AG08396 (cell line): ENCODE measurements at regions not wholly inside any gene's neighbourhood (a gene's known extent, or its start where the extent isn't known, plus 50 kb on each side); places are given as distances from the start of the nearest gene placed in this dataset.

Experiments
- DNase-seq: peaks from one replicate; pipeline ENCODE4 v3.0.0; 2012; ENCODE audit warnings: low spot score, mixed read lengths

GRCh38 chr3:31250116-31250777 lies 282.5 kb upstream of the STT3B start:
- no peak for DNase-seq

- no peak for DNase-seq
These were observed 281.6 kb upstream of the STT3B start for GRCh38 chr3:31251083-31251482.

- DNase-seq = no peak
These were observed 280.2 kb upstream of the STT3B start for GRCh38 chr3:31252216-31253185.

DNA sequence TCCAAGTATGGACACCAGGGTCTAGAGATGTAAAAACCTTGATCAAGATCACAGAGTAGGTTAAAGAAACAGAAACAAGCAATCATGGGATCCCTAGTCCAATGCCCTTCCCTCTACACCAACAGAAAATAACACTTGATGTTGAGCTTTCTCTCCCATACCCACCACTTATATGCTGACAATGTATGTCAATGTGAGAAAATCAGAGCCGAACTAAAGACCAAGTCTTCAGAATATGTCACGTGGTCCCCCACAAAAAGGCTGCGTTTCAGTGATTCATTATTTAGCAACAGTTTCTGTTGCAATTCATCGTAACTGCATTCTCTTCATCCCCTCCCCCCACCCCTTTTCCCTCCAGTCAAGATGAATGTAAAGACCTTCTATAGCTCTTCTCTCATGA lies 278.9 kb upstream of the STT3B start:
- DNase-seq = no peak

DNA sequence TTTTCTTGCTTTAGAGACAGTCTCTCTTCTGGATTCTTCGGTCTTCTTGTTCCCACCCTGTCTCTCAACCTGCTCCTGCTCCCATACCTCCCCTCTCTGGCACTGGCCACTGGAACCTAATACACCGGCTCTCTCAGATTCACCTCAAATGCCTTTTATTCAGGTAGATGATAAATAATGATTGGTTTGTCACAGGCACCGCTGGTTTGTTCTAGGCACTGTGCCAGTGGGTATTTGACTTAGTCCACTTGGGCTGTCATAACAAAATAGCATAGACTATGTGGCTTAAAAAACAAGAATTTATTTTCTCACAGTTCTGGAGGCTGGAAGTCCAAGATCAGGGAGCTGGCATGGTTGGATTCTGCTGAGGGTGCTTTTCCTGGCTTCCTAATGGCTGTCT lies 278.2 kb upstream of the STT3B start:
- DNase-seq = no peak

DNA sequence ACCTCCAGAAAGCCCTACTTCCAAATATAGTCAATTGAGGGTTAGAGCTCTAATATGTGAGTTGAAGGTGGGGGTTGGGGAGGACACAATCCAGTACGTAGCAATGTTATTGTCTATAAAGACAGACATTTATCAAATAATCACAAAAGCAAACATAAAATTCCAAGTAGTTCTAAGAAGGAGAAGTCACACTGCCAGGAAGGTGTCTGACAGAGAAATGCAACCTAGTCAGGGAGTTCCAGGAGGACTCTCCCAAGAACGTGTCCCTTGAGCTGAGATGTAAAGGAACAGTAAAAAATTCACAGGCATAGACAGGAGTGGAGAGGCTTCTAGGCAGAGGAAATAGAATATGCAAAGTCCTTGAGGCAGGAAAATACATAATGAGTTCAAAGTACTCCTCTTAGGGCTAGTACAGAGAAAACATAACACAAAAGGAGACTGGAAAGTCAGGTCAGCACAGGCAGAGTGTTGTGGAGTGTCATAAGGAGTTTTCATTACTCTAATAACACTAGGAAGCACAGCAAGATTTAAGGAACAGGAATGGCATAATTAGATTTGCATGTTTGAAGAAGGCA lies 277.6 kb upstream of the STT3B start:
- no peak for DNase-seq

DNA sequence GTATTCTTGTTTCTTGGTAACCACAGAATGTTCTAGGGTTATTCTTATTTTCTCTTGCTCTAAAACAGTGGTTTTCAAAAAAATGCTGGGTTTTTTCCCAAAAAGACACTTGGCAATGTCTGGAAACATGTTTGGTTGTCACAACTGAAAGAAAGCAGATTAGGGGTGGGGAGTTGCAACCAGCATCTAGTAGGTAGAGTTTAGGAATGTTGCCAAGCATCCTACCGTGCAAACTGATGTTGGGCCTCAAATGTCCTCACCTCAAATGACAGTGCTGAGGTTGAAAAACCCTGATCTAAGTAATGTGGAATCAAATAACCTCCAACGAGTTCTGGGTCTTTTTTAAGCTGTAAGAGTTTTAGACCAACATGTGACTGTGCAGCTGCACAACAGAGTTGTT lies 270.5 kb upstream of the STT3B start:
- no peak for DNase-seq

GRCh38 chr3:31263897-31264296 lies 268.8 kb upstream of the STT3B start:
- DNase-seq = no peak

DNA sequence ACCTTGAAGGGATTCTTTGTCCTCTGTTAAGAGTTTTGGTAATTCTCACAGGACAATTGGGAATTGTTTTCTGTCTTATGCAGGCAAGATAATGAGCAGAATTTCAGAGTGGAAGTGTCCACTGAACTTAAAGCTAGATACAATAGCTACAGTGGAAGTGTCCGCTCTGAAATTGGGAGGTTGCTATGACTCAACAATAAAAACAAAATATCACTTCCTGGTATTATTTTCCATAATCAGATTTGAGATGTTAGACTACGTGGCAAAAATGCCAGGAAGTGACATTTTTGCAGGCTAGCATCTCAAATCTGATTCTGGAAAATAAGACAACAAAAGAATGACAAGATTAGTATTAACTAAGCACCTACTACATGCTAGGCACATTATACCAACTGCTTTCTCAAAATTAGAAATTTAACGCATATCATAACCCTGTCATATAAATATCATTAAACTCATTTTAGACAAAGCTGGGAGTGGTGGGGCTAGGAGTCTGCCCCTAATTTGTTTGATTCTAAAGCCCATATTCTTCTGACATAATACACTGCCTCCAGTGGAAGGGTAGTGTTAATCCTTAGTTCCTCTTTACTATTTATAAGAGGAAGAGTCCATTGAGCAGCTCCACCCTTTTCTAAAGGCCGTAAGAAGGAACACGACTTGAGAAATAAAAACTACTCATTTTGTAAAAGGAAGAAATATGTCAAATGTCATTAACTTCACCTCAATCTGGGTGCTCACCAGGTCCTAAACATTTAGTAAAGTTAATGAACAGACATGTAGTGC lies 266.9 kb upstream of the STT3B start:
- no peak for DNase-seq

GRCh38 chr3:31268868-31269267 lies 263.9 kb upstream of the STT3B start:
- DNase-seq = no peak

DNA sequence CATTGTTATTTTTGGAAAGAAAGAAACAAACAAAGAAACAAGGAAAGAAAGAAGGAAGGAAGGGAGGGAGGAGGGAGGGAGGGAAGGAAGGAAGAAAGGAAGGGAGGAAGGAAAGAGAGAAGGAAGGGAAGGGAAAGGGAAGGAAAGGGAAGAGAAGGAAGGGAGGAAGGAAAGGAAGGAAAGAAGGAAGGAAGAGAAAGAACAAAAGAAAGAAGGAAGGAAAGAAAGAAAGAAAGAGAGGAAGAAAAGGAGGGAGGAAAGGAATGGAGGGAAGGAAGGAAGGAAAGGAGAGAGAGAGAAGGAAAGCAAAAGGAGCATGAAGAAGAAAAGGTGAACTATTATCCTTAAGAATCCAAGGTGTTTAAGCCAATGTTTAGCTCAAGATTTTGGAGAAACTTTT lies 262.7 kb upstream of the STT3B start:
- no peak for DNase-seq

- no peak for DNase-seq
These were observed 258.2 kb upstream of the STT3B start for GRCh38 chr3:31274326-31275024.

- DNase-seq = peak; percentile 49
These were observed 257.6 kb upstream of the STT3B start for GRCh38 chr3:31275038-31275572.

- no peak for DNase-seq
These were observed 257.1 kb upstream of the STT3B start for GRCh38 chr3:31275583-31275982.

- DNase-seq = no peak
These were observed 255.1 kb upstream of the STT3B start for GRCh38 chr3:31277582-31277981.

DNA sequence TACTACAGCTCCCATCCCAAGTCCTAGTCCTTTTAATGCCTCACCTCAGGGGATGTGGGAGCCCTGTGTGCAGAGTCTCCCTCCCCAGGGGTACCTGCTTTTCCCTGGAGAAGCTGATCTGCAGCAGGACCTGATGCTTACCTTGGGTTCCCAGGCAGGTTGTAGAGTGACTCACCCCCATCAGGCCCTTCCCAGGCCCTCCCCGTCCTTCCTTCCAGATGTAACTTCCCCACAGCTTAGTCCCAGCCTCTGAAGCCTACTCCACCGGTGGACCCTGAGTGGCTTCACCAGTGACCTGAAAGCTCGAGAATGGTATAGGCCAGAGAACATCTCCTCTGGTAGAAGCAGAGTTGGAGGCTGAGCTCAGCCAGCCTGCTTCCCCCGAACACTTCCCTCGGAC lies 254.2 kb upstream of the STT3B start:
- no peak for DNase-seq

GRCh38 chr3:31284776-31285175 lies 247.9 kb upstream of the STT3B start:
- no peak for DNase-seq

DNA sequence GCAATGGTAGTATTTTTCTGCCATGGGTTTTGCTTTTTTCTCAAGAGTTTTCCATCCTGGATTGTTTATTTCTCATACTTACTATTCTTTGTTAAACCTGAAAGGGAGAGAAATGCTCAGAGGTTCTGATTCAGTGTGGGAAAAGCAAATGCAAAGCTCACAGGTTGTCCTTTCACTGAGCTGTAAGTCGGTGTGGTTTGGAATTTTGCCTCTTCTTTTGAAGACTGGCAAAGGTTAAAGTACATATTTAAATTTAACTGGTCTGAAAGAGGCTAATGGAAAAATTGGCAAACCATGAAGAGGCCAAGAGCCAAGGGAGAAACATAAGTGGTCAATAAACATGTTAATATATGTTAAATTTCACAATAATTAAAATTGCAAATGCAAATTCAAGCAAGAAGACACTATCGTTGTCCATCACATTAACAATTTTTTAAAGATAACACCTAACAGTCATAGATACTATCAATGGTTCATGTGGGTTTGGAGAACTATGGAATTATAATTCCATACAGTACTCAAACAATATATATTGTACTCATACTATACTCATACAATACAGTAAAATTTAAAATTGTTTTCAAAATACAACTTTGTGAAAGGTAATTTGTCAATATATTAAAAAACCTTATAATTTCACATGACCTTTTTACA lies 246.8 kb upstream of the STT3B start:
- no peak for DNase-seq

GRCh38 chr3:31288224-31288623 lies 244.5 kb upstream of the STT3B start:
- no peak for DNase-seq

DNA sequence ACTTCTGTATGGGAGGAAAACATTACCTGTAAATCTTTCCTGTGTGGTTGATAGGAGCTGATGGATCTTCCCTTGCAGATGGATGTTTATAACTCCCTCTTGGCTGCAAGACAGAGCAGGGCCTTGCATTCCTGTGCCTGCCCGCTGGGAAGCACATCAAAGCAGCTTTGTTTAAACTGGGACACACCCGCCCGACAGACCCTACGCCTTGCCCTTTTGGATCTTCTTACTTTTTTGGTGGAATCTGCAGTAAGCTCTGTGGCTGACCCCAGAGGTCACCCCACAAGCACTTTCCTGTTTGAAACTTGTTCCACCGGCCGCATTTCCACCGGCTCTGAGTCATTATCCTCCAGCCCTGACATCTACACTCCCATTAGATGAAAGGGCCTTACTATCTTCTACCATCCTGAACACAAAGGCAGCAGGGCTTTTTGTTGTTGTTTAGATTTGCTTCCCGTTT lies 244.1 kb upstream of the STT3B start:
- DNase-seq = peak; percentile 25

DNA sequence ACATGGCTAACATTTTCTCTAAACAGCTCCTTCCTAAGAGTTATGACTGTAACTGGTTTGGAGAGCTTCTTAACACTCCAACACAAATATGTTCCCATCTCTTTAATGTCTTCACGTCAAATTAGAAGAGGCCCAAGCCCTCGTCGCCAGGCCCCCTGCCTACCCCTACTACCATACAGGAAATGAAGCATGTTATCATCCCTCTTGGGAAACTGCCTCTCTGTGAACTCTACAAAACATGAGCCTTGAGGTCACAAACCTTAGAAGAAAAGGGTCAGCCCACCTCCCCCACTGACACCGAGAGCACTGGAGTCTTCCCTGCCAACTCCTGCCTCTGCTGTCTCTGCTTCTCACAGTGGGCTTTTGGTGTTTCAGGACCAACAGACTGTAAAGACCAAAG lies 243.1 kb upstream of the STT3B start:
- DNase-seq = no peak
